OCI-LY3 (cell line): ENCODE measurements at regions not wholly inside any gene's neighbourhood (a gene's known extent, or its start where the extent isn't known, plus 50 kb on each side); places are given as distances from the start of the nearest gene placed in this dataset.
A peak's percentile ranks its signal among the peaks of the same experiment; 100 is the strongest.

Experiments
- H2AFZ ChIP-seq: fragments of 200-600, 300-600 bp; shearing (Covaris generic); 2 replicates; pipeline ENCODE4 v1.6.0; 2014; ENCODE audit warnings: antibody characterized with exemption, low read depth, low read length
- H3K27ac ChIP-seq: fragments of 200-600, 300-600 bp; sonication (generic); 2 replicates; pipeline ENCODE4 v1.5.1; 2014; ENCODE audit warnings: mild to moderate bottlenecking, low read length, moderate library complexity, mixed read lengths
- H3K27me3 ChIP-seq: fragments of 200-600, 300-600 bp; sonication (generic); 2 replicates; pipeline ENCODE4 v1.6.1; 2014; ENCODE audit warnings: low read depth, low read length, mixed read lengths
- H3K36me3 ChIP-seq: fragments of 200-600, 300-600 bp; sonication (generic); replicated peaks from 2 replicates; pipeline ENCODE3; 2014; ENCODE audit warnings: low read depth, low read length, mixed read lengths
- H3K4me1 ChIP-seq: fragments of 300-600, 200-600 bp; sonication (generic); 2 replicates; pipeline ENCODE4 v1.6.1; 2014; ENCODE audit warnings: low read length, mixed read lengths
- H3K4me2 ChIP-seq: fragments of 200-600, 300-600 bp; sonication (generic); 2 replicates; pipeline ENCODE4 v1.6.1; 2014; ENCODE audit warnings: low read length, mixed read lengths
- H3K4me3 ChIP-seq: fragments of 300-600, 200-600 bp; sonication (generic); 2 replicates; pipeline ENCODE4 v1.5.1; 2014; ENCODE audit warnings: antibody characterized with exemption, mild to moderate bottlenecking, low read length, moderate library complexity
- H3K79me2 ChIP-seq: fragments of 300-600, 200-600 bp; shearing (Covaris generic); 2 replicates; pipeline ENCODE4 v1.6.1; 2014; ENCODE audit warnings: mild to moderate bottlenecking, low read length, mixed read lengths
- H3K9ac ChIP-seq: fragments of 300-600, 200-600 bp; shearing (Covaris generic); 2 replicates; pipeline ENCODE4 v1.6.0; 2014; ENCODE audit warnings: mild to moderate bottlenecking, low read length, moderate library complexity
- H3K9me3 ChIP-seq: fragments of 200-600, 300-600 bp; shearing (Covaris generic); 2 replicates; pipeline ENCODE4 v1.6.1; 2014; ENCODE audit warnings: low read length, mixed read lengths; ENCODE audit not compliant: insufficient read depth
- H4K20me1 ChIP-seq: fragments of 200-600, 300-600 bp; sonication (generic); 2 replicates; pipeline ENCODE4 v1.6.1; 2016; ENCODE audit warnings: low read length, mixed read lengths; ENCODE audit not compliant: insufficient read depth
- CTCF ChIP-seq: fragments of 200-600, 300-600 bp; sonication (generic); IDR thresholded peaks from 2 replicates; pipeline ENCODE4 v1.5.1; 2014; ENCODE audit warnings: antibody characterized with exemption, low read length, low read depth
- EZH2phosphoT487 ChIP-seq: fragments of 200-600 bp; shearing (Covaris generic); IDR thresholded peaks from 2 replicates; pipeline ENCODE4 v1.6.1; 2018; ENCODE audit warnings: antibody characterized with exemption, mixed run types, low read depth

- no peaks in the 10 kb centered on the region for H3K27me3 ChIP-seq
- H3K9ac ChIP-seq: no peak overlapping the region
- no peaks in the 10 kb centered on the region for H3K4me1 ChIP-seq
- no peaks in the 10 kb centered on the region for H3K9me3 ChIP-seq
- H3K27ac ChIP-seq: no peak overlapping the region
- H3K79me2 ChIP-seq: no peaks in the 10 kb centered on the region
- no peak overlapping the region for H3K4me2 ChIP-seq
- H3K36me3 ChIP-seq: no peaks in the 10 kb centered on the region
- TF ChIP-seq CTCF (no peak), EZH2phosphoT487 (no peak)
- H2AFZ ChIP-seq: no peak overlapping the region
- no peaks in the 10 kb centered on the region for H4K20me1 ChIP-seq
- no peak overlapping the region for H3K4me3 ChIP-seq
Observed at GRCh38 chr6:153966001-153966400, 73.0 kb upstream of the OPRM1 start.

DNA sequence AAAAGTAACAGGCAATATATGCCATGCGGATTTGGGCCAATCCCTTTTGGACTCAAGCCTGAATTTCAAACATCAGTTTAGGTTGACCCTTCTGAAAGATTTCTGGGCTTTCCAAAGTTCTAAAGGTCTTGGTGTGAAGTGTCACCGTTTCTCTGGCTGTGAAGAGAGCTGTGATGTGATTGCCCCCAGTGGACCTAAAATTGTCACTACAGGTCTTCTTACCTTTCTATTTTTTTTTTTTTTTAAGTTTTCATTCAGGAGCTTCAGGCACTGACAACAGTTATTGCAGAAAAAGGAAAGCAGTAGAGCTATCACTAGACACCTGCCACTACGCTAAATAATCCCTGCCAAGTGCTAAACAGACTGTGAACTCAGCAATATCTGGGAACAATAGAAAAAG lies 75.7 kb upstream of the OPRM1 start:
- Histone ChIP-seq H4K20me1 (no peaks in the 10 kb centered on the region), H3K36me3 (no peaks in the 10 kb centered on the region), H3K79me2 (no peaks in the 10 kb centered on the region), H3K27me3 (no peaks in the 10 kb centered on the region), H2AFZ (no peak overlapping the region), H3K4me2 (no peak overlapping the region), H3K4me1 (no peaks in the 10 kb centered on the region), H3K9ac (no peak overlapping the region), H3K9me3 (no peaks in the 10 kb centered on the region), H3K27ac (no peak overlapping the region), H3K4me3 (no peak overlapping the region)
- TF ChIP-seq CTCF: peak; percentile 5; the same call in 1 of the 2 replicates
- TF ChIP-seq EZH2phosphoT487: no peak

GRCh38 chr6:153962555-153962954 lies 76.5 kb upstream of the OPRM1 start:
- no peaks in the 10 kb centered on the region for H3K36me3 ChIP-seq
- H3K9ac ChIP-seq: no peak overlapping the region
- H3K27me3 ChIP-seq: no peaks in the 10 kb centered on the region
- H3K4me1 ChIP-seq: 0 out of 2 replicates have a peak, but pooled peaks cover 2% of the 10 kb centered on the region
- no peaks in the 10 kb centered on the region for H3K79me2 ChIP-seq
- TF ChIP-seq EZH2phosphoT487 (no peak), CTCF (no peak)
- H2AFZ ChIP-seq: no peak overlapping the region
- H3K4me3 ChIP-seq: no peak overlapping the region
- no peaks in the 10 kb centered on the region for H3K9me3 ChIP-seq
- no peaks in the 10 kb centered on the region for H4K20me1 ChIP-seq
- H3K4me2 ChIP-seq: no peak overlapping the region
- H3K27ac ChIP-seq: no peak overlapping the region

- Histone ChIP-seq H3K4me1 (0 out of 2 replicates have a peak, but pooled peaks cover 3% of the 10 kb centered on the region), H4K20me1 (no peaks in the 10 kb centered on the region), H2AFZ (no peak overlapping the region), H3K27me3 (no peaks in the 10 kb centered on the region), H3K27ac (no peak overlapping the region), H3K4me3 (no peak overlapping the region), H3K4me2 (no peak overlapping the region), H3K36me3 (no peaks in the 10 kb centered on the region), H3K9ac (no peak overlapping the region), H3K79me2 (no peaks in the 10 kb centered on the region), H3K9me3 (no peaks in the 10 kb centered on the region)
- TF ChIP-seq EZH2phosphoT487: no peak
- no peak for TF ChIP-seq CTCF
Observed at GRCh38 chr6:153960741-153961140, 78.3 kb upstream of the OPRM1 start.
